Kidney tubule cell (primary cell): ENCODE measurements at regions not wholly inside any gene's neighbourhood (a gene's known extent, or its start where the extent isn't known, plus 50 kb on each side); places are given as distances from the start of the nearest gene placed in this dataset.

Experiments used
- DNase-seq: peaks from one replicate; pipeline ENCODE4 v3.0.0-alpha.2; 2018; ENCODE audit warnings: low spot score

DNA sequence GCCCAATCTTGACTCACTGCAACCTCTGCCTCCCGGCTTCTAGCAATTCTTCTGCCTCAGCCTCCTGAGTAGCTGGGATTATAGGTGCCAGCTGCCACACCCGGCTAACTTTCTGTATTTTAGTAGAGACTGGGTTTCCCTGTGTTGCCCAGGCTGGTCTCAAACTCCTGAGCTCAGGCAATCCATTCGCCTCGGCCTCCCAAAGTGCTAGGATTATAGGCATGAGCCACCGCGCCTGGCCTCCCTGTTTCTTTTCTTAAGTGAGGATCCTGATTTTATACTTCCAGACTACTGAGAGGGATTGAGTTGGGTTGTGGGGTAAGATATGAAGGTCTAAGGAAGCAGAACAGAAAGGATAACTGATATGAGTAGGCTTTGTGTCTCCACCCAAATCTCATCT is 106.8 kb downstream of the CNTN3 start:
- no peak for DNase-seq

DNA sequence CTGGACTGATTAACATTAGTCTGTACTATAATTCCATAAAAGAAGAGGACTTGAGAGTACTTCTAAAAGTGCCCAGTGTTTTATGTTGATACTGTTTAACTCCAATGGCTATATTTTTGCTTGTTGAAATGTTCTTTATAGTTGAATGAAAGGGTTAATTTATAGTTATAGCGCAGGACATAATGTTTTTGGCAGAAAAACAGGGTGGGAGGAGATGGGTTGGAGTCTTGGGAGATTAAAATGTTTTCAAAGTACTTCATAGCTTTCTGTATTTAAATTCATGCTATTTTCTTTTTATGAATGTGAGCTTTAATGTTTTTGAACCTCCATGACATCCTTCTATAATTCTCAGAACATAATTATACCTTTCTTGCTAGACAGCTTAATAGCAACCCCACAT is 108.2 kb downstream of the CNTN3 start:
- DNase-seq, result no peak

DNA sequence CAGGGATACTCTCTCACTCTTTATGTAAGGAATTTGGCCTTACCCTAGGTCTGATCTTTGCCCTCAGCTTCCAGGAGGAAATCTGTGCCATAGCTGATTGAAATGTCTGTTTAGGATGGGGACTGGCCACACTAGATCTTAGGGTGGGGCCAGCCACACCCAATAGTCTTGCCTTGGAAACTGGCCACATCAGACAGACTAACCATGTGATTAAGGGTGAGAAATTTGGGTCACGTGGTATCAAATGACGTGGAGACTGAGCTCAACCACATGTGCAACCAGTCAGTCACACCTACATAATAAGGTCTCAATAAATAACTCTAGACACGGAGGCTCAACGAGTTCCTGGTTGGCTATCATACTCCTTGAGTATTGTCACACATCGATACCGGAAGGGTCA is 113.5 kb downstream of the CNTN3 start:
- no peak for DNase-seq

DNA sequence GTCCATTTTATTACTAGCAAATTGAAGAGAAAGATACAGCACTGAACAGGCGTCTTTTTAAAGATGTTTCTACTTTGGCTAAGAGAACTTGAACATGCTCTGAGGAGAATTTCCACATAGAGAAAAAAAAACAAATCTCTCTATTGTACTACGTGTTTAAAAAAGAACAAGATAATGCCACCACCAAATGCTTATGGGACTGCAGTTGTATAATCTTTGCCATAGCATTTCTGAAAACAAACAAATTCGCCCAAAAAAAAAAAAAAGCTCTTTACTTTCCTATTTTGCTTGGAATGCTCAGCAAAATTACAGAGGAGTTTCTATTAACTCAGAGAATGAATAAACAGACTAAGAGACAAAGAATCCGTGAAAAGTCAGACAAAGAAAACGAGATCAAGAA is 114.2 kb downstream of the CNTN3 start:
- no peak for DNase-seq

DNA sequence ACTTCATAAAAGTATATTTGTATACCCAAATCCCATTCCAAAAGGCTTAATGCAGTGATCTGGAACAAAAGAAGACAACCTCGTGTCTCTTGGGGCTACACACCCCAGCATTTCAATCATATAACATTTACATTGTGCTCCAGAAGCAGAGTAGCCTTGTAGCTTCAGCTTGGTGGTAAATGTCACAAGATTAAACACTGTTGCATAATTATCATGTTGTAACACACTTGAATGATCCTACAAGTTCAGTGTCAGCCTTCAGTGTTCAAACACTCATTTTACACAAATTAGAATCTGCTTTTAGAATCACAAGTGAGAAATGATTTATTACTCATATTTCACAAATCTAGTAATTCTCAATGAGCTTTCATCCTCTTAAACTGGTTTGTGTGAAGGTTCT is 122.6 kb downstream of the CNTN3 start:
- DNase-seq, result no peak

DNA sequence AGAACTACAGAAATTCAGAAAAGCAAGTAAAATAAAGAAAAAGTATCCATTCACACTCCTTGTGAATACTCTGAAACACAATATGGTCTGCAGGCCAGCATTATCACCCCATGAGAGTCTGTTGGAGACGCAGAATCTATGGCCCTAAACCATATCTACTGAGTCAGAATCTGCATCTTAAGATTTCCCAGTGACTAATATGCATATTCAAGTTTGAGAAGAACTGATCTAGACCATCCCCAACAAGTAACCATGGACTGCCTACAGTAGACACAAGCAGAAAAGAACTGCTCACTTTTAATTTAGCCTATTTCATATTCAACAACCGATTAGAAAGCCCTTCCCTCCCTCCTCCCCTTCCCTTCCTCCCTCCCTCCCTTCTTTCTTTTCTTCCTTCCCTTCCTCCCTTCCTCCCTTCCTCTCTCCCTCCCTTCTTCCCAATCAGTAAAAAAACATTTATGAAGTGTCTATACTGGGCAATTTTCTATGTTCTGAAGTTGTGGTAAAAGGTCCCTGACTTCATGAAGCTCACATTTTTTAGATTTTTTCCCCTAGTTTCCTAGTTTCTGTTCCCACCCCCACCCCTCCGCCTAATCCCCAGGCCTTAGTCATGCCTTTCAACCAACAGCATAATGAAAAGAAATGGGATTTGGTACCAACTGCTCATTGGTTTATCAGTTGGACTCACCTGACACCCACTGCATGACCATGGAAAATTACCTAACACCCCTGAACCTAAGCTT is 125.2 kb downstream of the CNTN3 start:
- no peak for DNase-seq

DNA sequence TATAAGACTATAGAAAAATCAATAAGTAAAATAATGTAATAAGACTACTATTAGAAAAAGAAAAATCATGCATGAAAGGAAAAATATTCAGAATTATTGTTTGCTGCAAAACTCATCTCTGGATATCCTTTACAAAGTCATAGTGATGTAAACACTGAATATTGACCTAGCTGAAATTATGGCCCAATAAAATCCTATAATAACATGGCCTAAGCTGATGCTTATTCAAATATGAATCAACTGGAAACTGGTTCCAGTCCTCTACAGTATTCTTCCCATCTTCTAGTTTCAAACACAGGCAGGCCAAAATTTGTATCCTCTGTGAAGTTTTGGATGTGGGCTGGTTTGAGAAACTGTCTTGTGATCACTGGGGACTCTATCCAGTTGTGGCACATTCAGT is 134.5 kb downstream of the CNTN3 start:
- no peak for DNase-seq

DNA sequence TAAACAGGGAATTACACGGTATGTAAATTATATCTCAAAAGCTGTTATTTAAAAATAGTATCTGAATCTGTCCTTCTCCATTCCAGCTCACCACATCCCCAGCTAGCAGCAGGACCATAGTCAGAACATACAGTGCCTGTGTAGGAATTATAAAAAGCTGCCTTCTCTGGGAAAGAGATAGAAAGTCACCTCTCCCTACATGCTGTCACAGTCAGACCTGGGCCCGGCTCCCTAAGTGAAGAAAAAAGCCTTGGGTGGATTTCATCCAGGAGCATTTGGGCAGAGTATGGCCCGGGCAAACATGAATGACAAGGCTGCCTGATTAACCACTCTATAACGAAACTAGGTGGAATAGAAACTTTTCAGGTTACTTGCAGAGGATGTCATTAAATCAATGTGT is 144.1 kb downstream of the CNTN3 start:
- no peak for DNase-seq

DNA sequence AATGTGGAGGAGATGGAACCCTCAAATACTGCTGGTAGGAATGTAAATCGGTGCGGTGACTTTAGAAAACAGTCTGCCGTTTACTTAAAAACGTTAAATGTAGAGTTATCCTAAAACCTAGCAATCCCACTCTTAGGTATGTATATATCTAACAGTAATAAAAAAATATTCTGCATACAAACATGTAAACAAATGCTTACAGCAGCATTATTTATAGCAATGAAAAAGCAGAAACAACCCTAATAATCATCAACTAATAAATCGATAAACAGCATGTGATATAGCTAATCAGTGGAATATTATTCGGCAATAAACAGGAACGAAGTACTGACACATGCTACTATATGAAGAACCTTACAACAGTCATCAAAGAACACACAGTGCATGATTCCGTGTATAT is 144.7 kb downstream of the CNTN3 start:
- no peak for DNase-seq

DNA sequence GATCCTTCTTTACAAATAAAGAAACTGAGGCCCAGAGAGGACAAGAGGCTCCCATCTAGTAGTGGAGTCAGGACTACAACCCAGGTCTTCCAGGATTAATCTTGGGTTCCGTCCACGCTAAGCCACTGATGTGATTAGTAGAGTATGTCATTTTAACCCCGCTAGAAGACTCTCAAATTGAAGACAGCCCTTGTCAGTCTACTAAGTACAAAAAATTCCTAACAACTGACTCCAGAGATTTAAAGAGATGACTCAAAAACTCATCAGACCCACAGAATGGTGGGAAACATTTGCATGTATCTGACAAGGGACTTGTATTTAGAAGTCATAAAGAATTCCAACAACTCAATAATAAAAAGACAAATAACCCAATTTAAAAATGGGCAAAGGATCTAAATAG is 145.3 kb downstream of the CNTN3 start:
- peak; percentile 3 for DNase-seq

DNA sequence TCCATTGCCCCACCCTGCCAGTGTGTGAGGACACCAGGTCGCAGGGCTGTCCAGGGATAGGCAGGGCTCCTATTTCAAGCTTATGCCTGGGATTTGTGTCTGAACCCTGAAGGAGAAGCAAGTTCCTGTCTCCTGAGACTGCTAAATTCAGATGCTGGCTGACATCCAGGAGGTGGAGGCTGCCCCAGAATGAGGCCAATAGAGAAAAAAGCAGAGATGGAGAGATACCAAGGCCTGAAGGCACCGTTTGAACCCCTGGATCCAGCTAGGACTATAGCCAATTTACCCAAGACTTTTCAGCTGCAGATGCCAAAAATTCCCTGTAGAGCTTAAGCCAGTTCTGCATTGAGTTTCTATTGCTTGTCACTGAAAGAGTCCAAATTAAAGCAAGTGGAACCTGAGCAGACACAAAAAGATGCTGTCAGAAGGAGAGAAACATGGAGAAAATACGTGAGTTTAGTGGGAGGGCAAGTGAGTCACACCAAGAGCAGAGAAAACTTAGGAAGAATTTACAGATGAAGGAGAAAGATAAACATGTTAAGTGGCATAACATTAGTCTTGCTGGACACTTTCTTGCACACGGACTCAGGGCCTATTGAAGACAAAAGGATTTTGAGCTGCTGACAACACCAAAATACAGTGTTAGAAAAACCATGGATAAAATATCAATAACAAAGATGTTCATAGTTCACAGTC is 148.6 kb downstream of the CNTN3 start:
- DNase-seq, result peak; percentile 3

DNA sequence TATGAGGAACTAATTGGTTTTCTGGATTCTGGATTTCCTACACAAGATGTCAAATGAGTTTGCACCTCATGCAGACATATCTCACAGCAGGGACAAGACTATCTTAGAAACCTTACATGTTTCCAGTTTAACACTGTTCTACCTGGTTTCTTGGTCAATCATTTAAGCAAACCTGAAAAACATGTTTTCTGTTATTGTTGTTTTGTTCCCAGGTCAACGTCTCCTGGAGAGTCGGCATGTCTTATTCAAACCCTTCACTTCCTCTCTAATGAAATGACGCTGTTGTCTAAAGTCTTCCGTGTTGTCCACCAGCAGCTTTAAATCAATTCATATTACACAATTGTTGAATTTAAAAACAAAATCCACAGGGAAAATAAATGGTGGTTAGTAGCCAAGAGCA is 150.9 kb downstream of the CNTN3 start:
- peak; percentile 57 for DNase-seq

DNA sequence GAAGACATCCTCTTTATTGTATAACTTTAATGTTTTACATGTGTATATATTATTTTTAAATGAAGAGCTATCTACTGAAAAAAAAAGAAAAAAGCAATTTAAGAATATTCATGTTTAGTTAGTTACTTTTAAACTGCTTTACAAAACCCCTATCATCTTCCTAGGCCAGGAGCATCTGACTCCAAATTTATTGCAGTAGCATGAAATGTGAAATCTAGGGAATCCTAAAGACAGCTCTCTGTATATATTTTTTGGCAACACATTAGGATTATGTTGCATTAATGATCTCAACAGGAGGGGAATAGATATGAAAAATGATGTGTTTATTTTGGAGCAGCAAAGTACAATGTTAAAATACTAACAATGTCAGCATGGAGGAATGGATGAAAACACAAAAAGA is 158.3 kb downstream of the CNTN3 start:
- no peak for DNase-seq

DNA sequence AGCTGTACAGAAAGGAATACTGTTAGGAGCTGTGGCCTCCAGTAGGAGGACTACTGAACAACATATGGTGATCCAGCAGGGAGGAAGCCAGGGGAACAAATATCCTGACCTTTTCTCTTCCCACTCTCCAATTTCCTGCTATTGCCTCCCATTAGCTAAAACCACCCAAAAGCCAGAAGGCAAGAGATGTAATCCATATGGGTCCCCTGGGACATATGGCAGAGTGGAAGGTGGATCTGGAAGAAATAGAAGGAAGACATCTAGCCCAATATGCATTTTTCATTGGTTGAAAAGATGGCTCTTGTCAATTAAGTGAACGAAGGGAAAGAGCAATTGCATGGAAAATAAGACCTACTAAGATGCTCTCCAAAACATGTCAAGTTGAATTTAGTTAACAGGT is 167.2 kb downstream of the CNTN3 start:
- DNase-seq, result no peak

DNA sequence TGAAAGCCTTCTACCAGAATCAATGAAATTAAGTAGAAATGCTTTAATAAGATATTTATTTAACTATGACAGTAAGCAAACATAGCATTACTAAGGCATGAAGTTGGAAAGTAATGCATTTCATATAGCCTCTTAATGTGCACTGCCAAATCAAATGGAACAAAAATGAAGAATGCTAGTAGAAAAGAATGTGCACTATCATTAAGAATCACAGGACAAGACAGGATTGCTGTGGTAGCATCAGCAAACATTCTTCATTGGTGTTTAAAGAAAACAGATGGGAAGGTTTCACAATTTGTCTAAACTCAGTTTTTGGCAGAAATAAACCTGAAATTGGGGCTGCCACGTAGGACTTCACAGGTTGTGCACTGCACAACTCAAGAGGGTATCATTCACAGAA is 168.9 kb downstream of the CNTN3 start:
- DNase-seq, result no peak

DNA sequence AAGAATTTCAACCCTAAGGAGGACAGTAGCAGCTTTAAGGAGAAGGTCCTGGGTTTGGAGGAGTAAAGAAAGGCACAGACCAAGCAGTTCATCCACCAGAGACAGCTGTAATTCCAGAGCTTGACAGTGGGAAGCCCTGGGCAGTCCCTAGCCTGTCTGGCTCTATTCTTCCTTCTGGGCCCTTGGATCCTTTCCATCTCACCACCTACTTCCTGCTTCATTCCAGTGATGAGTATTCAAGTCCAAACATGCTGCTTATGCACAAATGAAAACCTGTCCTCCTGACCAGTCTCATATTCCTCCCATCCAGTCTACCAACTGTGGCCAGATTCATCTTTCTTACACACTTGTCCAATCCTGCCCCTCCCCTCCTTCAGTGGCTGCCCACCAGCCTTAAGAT is 171.4 kb downstream of the CNTN3 start:
- peak; percentile 62 for DNase-seq

DNA sequence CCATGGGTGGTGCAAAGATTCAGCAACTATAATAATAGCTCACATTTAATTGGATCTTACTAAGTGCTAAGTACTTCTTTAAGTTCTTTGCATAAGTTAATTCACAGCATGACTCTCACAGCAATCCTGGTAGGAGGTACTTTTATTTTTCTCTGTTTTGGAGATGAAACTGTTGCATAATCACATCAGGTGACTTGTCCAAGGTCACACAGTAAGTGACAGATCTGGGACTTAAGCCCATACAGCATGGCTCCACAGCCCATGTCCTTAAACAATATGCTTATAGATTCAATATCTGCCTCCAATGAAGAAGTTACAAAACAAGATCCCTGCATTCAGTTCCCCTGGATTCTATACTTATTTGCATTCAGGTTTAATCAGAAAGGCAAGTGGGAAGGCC is 171.8 kb downstream of the CNTN3 start:
- DNase-seq, result no peak

DNA sequence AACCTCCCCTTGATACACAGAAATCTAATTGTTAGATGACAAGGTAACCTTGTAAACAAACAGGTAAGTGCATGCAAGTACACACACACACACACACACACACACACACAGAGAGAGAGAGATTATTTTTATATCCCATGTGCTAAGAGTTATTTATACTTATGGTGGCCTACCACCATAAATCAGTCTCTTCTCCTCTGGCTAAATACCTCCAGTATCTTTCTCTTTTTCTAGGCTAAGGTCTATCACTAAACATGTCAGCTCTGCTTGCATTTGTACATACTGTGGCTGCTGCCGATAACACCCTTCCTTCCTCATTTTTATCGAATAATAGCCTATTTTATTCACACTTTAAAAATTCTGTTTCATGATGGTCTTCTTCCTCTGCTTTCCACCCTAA is 172.4 kb downstream of the CNTN3 start:
- no peak for DNase-seq

DNA sequence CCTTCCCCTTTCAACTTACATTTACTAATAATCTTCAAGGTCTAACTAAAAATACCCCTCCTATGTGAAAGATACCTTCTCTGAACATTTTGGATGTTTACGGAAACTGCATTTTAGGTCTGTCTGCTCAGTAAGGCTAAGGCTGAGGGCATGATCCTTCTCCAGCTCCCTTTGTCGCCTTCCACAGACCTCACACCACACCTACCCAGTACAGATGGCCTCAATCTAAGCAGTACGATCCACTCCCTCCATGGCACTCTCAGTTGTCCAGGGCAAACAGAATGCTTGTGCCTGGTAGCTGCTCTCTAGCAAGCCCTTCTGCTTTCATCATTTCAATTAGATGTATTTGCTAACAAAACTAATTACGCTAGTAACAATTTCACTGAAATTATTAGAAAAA is 178.3 kb downstream of the CNTN3 start:
- no peak for DNase-seq

DNA sequence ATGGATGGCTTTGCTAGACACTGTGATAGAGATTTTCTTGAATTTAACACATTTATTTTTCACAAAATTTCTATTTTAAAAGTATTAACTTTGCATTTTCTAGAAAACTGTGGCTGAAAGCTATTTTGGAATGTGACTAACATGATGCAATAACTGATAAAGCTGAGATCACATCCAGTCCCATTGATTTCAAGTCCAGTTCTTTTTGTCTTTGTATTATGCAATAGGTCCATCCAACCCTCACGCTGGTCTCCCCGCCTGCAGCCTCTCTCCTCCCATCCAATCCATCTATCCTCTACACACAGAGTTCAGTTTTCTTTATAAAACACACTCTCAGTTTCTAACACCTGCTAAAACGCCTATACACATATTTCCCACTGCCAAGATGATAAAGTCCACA is 178.8 kb downstream of the CNTN3 start:
- no peak for DNase-seq

DNA sequence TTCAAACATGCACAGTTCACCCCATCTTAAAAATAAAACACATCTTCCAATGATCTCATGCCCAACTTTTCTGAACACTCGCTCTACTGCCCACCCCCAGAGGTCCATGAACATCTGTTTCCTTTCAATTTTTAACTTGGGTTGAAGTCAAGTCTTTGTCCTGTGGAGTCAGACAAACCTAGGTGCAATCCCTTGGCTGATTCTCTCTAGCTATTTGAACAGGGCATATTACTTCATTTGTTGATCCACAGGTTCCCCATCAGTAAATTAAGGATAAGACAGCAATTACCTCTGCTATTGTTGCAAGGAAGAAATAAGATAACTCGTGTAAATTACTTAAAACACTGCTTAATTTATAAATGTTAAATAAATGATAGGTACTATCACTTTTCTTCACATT is 180.1 kb downstream of the CNTN3 start:
- DNase-seq, result no peak

DNA sequence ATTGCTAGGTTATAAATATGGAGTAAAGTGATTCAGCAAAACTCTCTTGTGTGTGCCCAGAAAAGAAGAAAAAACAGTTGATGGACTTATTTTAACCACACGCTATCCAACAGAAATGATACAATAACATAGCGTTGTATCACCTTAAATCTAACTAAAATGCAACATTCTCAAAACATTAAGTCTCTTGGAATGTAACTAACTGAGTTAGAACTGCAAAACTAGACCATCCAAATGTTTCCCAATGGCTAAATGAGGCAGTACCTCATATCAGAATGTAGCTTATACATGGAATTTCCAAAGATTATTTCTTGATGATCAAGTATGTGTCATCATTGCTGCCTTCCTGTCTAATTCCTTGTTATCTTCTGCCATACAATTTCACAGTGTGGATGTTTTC is 187.9 kb downstream of the CNTN3 start:
- DNase-seq, result peak; percentile 15

DNA sequence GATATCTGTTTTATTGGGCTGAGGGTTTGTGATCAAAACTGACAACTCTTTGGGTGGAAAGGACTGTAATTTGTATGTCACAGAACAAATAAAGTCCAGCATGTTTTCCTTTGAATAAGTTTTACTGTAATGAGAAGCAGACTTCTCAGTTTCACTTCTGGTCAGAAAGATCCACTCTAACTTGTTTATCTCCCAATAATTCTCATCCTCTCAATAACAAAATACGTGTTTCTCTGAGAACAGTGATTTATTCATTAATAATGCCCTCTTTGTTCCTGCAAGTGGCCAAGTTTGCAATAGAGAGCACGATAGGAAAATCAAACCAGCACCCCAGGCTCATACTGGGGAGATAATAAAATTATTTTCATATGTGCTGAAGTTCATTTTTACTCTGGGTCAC is 190.6 kb downstream of the CNTN3 start:
- no peak for DNase-seq

DNA sequence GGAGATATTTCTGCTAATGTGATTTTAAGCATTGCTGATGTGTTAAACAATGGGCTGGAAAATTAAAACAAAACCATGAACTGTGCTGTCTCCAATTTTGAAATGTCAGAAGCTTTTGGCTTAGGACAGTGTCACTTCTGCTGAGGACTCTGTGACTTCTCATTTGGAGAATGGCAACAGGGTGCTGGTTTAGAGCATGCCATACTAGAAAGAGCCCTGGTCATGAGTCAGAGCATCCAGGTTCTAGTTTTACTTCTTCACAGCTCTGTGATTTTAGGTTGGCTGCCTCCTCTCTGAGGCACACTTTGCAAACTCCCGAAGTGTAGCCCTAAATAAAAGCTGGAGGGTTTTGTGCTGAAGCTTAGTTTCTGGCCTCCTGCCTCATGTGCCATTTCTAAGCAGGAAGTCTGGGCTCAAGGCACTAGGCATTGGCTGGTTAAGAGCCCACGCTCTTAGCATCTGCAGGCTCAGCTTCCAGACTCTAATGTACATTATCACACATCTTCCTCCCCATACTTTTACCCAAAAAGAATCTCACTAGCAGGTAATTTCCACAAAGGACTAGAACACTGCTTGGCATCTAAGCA is 193.8 kb downstream of the CNTN3 start:
- DNase-seq, result peak; percentile 12
